OCI-LY3 (cell line): ENCODE measurements at regions not wholly inside any gene's neighbourhood (a gene's known extent, or its start where the extent isn't known, plus 50 kb on each side); places are given as distances from the start of the nearest gene placed in this dataset.

Experiments used
- EZH2phosphoT487 ChIP-seq: fragments of 200-600 bp; shearing (Covaris generic); IDR thresholded peaks from 2 replicates; pipeline ENCODE4 v1.6.1; 2018; ENCODE audit warnings: antibody characterized with exemption, mixed run types, low read depth
- TF ChIP-seq, protein P1 (sequence below): fragments of 200-600, 300-600 bp; sonication (generic); IDR thresholded peaks from 2 replicates; pipeline ENCODE4 v1.5.1; 2014; ENCODE audit warnings: antibody characterized with exemption, low read length, low read depth

DNA sequence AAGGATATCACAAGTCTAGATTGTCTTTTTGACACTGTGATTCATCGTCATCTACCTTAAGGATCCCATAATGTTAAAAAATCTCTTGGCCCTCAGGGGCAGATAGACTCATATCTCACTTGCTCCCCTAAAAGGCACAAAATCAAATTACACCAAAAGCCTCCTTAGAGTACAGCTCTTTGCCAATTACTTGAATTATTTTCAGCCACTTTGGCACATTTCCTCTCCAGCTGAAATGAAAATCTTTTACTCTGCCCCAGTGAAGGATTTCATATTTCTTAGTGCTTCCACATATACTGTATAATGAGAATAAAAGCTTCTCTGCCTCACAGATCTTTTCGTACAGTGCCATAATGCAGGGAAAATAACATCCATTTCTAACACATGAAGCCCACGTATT lies 190.7 kb upstream of the GBE1 start:
- TF ChIP-seq, protein P1, sequence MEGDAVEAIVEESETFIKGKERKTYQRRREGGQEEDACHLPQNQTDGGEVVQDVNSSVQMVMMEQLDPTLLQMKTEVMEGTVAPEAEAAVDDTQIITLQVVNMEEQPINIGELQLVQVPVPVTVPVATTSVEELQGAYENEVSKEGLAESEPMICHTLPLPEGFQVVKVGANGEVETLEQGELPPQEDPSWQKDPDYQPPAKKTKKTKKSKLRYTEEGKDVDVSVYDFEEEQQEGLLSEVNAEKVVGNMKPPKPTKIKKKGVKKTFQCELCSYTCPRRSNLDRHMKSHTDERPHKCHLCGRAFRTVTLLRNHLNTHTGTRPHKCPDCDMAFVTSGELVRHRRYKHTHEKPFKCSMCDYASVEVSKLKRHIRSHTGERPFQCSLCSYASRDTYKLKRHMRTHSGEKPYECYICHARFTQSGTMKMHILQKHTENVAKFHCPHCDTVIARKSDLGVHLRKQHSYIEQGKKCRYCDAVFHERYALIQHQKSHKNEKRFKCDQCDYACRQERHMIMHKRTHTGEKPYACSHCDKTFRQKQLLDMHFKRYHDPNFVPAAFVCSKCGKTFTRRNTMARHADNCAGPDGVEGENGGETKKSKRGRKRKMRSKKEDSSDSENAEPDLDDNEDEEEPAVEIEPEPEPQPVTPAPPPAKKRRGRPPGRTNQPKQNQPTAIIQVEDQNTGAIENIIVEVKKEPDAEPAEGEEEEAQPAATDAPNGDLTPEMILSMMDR = no peak
- no peak for TF ChIP-seq EZH2phosphoT487
